ENCODE measurements at regions not wholly inside any gene's neighbourhood (a gene's known extent, or its start where the extent isn't known, plus 50 kb on each side); places are given as distances from the start of the nearest gene placed in this dataset.
"Not testable (repeated sequence)": the region's sequence is repeated elsewhere in the genome, so short reads cannot be mapped to it uniquely, and the experiment has no call there.

GRCh38 chr7:119032136-119032535 lies 807.6 kb downstream of the ANKRD7 start:
- ATAC-seq; H3K4me3 Mint-ChIP-seq; H3K27me3 Mint-ChIP-seq; DNase-seq (ENCODE audit: low spot score); H3K4me1 Mint-ChIP-seq (ENCODE audit: low read depth in 2 of 2); H3K27ac Mint-ChIP-seq: not testable (repeated sequence)
- Mint-ChIP-seq H3K36me3 (peaks cover 11% of the 10 kb centered on the region), H3K9me3 (peaks cover 17% of the 10 kb centered on the region)

GRCh38 chr7:119033641-119034040 lies 809.1 kb downstream of the ANKRD7 start:
- ATAC-seq: no peak
- DNase-seq (ENCODE audit: low spot score): no peak
- Mint-ChIP-seq H3K27ac (no peak overlapping the region), H3K4me3 (no peak overlapping the region), H3K4me1 (ENCODE audit: low read depth in 2 of 2) (no peaks in the 10 kb centered on the region), H3K27me3 (no peaks in the 10 kb centered on the region), H3K36me3 (peaks cover 11% of the 10 kb centered on the region), H3K9me3 (peaks cover 19% of the 10 kb centered on the region)

- H3K4me1 Mint-ChIP-seq (ENCODE audit: low read depth in 2 of 2): no peaks in the 10 kb centered on the region
- no peak overlapping the region for H3K27ac Mint-ChIP-seq
- ATAC-seq (no peak), DNase-seq (ENCODE audit: low spot score) (no peak)
- peaks cover 11% of the 10 kb centered on the region for H3K36me3 Mint-ChIP-seq
- peaks cover 16% of the 10 kb centered on the region for H3K9me3 Mint-ChIP-seq
- no peak overlapping the region for H3K4me3 Mint-ChIP-seq
- H3K27me3 Mint-ChIP-seq: no peaks in the 10 kb centered on the region
These were observed 813.4 kb downstream of the ANKRD7 start for GRCh38 chr7:119037941-119038340.

- Mint-ChIP-seq H3K27ac (no peak overlapping the region), H3K36me3 (no peaks in the 10 kb centered on the region), H3K4me1 (ENCODE audit: low read depth in 2 of 2) (no peaks in the 10 kb centered on the region), H3K27me3 (no peaks in the 10 kb centered on the region), H3K9me3 (peaks cover 9% of the 10 kb centered on the region), H3K4me3 (no peak overlapping the region)
- DNase-seq (ENCODE audit: low spot score) (no peak), ATAC-seq (no peak)
These were observed 821.6 kb downstream of the ANKRD7 start for GRCh38 chr7:119046068-119046467.

DNA sequence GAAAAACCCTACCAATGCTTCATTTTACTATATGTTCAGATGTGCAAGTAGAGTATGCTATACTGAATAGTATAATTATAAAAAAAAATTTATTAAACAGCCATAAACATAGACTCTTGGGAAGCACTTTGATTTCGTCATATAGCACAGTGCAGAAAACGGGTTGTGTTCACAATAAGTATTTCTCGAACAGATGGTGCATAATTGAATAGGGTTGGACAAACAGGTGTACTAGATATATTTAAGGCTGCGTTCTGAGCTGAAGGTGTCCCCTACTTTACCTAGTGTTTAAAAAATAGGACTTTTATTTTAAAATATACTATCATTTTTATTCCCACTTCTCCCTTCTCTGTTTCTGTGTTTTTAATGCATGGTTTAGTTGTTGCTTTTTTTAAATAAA lies 841.5 kb downstream of the ANKRD7 start:
- no peaks in the 10 kb centered on the region for H3K27me3 Mint-ChIP-seq
- peaks cover 7% of the 10 kb centered on the region for H3K9me3 Mint-ChIP-seq
- no peaks in the 10 kb centered on the region for H3K4me1 Mint-ChIP-seq (ENCODE audit: low read depth in 2 of 2)
- no peaks in the 10 kb centered on the region for H3K36me3 Mint-ChIP-seq
- no peak overlapping the region for H3K27ac Mint-ChIP-seq
- ATAC-seq (no peak), DNase-seq (ENCODE audit: low spot score) (no peak)
- H3K4me3 Mint-ChIP-seq: no peak overlapping the region

DNA sequence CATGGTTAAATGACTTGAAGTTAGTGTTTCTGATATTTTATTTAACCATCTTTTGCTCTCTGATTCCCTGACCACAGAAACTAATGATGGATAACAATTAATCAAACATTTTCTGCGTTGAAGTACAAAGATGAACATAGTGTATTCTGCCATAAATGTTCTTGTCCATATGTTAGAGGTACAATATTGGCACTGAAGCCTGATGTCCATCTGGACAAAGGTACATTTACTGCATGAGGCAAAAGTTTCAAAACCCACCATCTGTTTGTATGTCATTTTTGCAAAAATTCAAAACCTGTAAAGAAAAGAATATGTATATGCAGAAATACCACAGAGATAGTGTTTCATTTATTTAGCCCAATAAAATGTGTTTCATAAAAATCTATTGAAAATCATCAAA lies 861.5 kb downstream of the ANKRD7 start:
- Mint-ChIP-seq H3K27ac (no peak overlapping the region), H3K36me3 (no peaks in the 10 kb centered on the region), H3K9me3 (peaks cover 15% of the 10 kb centered on the region), H3K4me1 (ENCODE audit: low read depth in 2 of 2) (no peaks in the 10 kb centered on the region), H3K27me3 (no peaks in the 10 kb centered on the region), H3K4me3 (no peak overlapping the region)
- DNase-seq (ENCODE audit: low spot score) (no peak), ATAC-seq (no peak)

GRCh38 chr7:119090851-119091250 lies 866.3 kb downstream of the ANKRD7 start:
- Mint-ChIP-seq H3K9me3 (peaks cover 7% of the 10 kb centered on the region), H3K27me3 (no peaks in the 10 kb centered on the region), H3K27ac (no peak overlapping the region), H3K4me3 (no peak overlapping the region), H3K36me3 (no peaks in the 10 kb centered on the region), H3K4me1 (ENCODE audit: low read depth in 2 of 2) (no peaks in the 10 kb centered on the region)
- DNase-seq (ENCODE audit: low spot score) (no peak), ATAC-seq (no peak)

DNA sequence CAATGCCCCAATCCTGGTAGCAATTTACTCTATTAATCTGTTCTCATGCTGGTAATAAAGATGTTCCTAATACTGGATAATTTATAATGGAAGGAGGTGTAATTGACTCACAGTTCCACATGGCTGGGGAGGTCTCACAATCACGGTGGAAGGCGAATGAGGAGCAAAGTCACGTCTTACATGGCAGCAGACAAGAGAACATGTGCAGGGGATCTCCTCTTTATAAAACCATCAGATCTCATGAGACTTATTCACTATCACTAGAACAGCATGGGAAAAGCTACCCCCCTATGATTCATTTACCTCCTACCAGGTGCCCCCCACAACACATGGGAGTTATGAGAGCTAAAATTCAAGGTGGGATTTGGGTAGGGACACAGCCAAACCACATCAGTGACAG lies 872.2 kb downstream of the ANKRD7 start:
- ATAC-seq: no peak

DNA sequence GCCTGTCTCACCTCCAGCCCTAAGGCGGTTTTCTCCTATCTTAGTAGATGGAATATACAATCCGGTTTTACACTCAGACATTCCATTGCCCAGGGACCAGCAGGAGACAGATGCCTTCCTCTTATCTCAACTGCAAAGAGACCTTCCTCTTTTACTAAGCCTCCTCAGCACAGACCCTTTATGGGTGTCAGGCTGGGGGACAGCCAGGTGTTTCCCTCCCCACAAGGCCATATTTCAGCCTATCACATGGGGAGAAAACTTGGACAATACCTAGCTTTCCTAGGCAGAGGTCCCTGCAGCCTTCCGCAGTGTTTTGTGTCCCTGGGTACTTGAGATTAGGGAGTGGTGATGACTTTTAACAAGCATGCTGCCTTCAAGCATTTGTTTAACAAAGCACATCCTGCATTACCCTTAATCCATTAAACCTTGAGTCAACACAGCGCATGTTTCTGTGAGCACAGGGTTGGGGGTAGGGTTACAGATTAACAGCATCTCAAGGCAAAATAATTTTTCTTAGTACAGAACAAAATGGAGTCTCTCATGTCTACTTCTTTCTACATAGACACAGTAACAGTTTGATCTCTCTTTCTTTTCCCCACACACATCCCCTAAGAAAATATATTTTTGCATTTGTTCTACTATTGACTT lies 876.2 kb downstream of the ANKRD7 start:
- H3K27ac Mint-ChIP-seq; ATAC-seq; H3K36me3 Mint-ChIP-seq; H3K27me3 Mint-ChIP-seq; DNase-seq (ENCODE audit: low spot score); H3K4me3 Mint-ChIP-seq; H3K4me1 Mint-ChIP-seq (ENCODE audit: low read depth in 2 of 2): not testable (repeated sequence)
- H3K9me3 Mint-ChIP-seq: peaks cover 12% of the 10 kb centered on the region

More for the DNA sequence above, 872.2 kb downstream of the ANKRD7 start:
- H3K27ac Mint-ChIP-seq: no peak overlapping the region
- H3K9me3 Mint-ChIP-seq: peaks cover 9% of the 10 kb centered on the region
- H3K36me3 Mint-ChIP-seq: peaks cover 7% of the 10 kb centered on the region
- DNase-seq (ENCODE audit: low spot score): no peak
- H3K4me1 Mint-ChIP-seq (ENCODE audit: low read depth in 2 of 2): no peaks in the 10 kb centered on the region
- H3K27me3 Mint-ChIP-seq: no peaks in the 10 kb centered on the region
- no peak overlapping the region for H3K4me3 Mint-ChIP-seq

- Mint-ChIP-seq H3K4me1 (ENCODE audit: low read depth in 2 of 2) (no peaks in the 10 kb centered on the region), H3K4me3 (no peak overlapping the region), H3K27me3 (no peaks in the 10 kb centered on the region), H3K9me3 (peaks cover 14% of the 10 kb centered on the region), H3K36me3 (no peaks in the 10 kb centered on the region), H3K27ac (no peak overlapping the region)
- DNase-seq (ENCODE audit: low spot score): no peak
- ATAC-seq: no peak
These were observed 877.8 kb downstream of the ANKRD7 start for GRCh38 chr7:119102291-119102690.

GRCh38 chr7:119105381-119105780 lies 880.9 kb downstream of the ANKRD7 start:
- Mint-ChIP-seq H3K27ac (no peak overlapping the region), H3K4me3 (no peak overlapping the region), H3K9me3 (peaks cover 15% of the 10 kb centered on the region), H3K36me3 (no peaks in the 10 kb centered on the region), H3K4me1 (ENCODE audit: low read depth in 2 of 2) (no peaks in the 10 kb centered on the region), H3K27me3 (no peaks in the 10 kb centered on the region)
- DNase-seq (ENCODE audit: low spot score) (no peak), ATAC-seq (no peak)

DNA sequence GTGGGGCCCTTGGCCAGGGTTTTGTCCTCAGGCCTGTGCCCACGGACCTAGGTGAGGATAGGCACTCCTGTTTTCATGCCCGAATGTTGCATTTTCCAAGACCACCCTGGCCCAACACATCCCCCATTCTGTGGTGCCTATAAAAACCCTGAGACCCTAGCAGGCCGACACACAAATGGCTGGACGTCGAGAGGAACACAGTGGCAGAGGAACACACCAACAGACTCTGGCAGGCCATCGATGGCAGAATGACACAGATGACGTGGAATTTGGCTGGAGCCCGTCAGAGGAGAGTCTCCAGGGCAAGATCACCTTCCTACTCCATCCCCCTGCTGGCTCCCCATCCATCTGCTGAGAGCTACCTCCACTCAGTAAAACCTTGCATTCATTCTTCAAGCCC lies 898.8 kb downstream of the ANKRD7 start:
- Mint-ChIP-seq H3K27me3 (no peaks in the 10 kb centered on the region), H3K9me3 (peaks cover 19% of the 10 kb centered on the region), H3K4me1 (ENCODE audit: low read depth in 2 of 2) (no peaks in the 10 kb centered on the region), H3K27ac (no peak overlapping the region), H3K36me3 (no peaks in the 10 kb centered on the region), H3K4me3 (no peak overlapping the region)
- DNase-seq (ENCODE audit: low spot score) (no peak), ATAC-seq (no peak)

GRCh38 chr7:119127706-119128105 lies 903.2 kb downstream of the ANKRD7 start:
- H3K27me3 Mint-ChIP-seq: no peaks in the 10 kb centered on the region
- no peak overlapping the region for H3K27ac Mint-ChIP-seq
- H3K9me3 Mint-ChIP-seq: peaks cover 9% of the 10 kb centered on the region
- H3K4me1 Mint-ChIP-seq (ENCODE audit: low read depth in 2 of 2): no peaks in the 10 kb centered on the region
- H3K36me3 Mint-ChIP-seq: no peaks in the 10 kb centered on the region
- DNase-seq (ENCODE audit: low spot score) (no peak), ATAC-seq (no peak)
- no peak overlapping the region for H3K4me3 Mint-ChIP-seq

- no peak for ATAC-seq
- Mint-ChIP-seq H3K27me3 (no peaks in the 10 kb centered on the region), H3K27ac (no peak overlapping the region), H3K4me3 (no peak overlapping the region), H3K36me3 (no peaks in the 10 kb centered on the region), H3K9me3 (peaks cover 6% of the 10 kb centered on the region), H3K4me1 (ENCODE audit: low read depth in 2 of 2) (no peaks in the 10 kb centered on the region)
- no peak for DNase-seq (ENCODE audit: low spot score)
These were observed 907.9 kb downstream of the ANKRD7 start for GRCh38 chr7:119132436-119132835.

DNA sequence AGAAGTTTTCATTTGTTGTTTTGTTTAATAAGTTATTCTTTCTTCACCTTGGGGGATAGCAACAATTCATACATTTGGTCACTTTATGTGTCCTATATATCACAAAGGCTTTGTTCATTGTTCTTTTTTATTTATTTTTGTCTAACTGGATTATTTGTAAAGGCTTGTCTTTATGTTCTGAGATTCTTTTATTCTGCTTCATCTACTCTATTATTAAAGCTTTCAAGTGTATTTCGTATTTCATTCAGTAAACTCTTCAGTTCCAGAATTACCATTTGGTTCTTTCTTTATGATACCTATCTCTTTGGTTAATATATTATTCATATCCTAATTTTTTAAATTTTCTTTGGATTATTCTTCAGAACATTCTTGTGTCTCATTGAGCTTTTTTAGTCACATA lies 942.9 kb downstream of the ANKRD7 start:
- DNase-seq (ENCODE audit: low spot score) (no peak), ATAC-seq (no peak)
- H3K27ac Mint-ChIP-seq: no peak overlapping the region
- no peaks in the 10 kb centered on the region for H3K4me1 Mint-ChIP-seq (ENCODE audit: low read depth in 2 of 2)
- peaks cover 5% of the 10 kb centered on the region for H3K36me3 Mint-ChIP-seq
- H3K27me3 Mint-ChIP-seq: no peaks in the 10 kb centered on the region
- H3K4me3 Mint-ChIP-seq: no peak overlapping the region
- H3K9me3 Mint-ChIP-seq: peaks cover 23% of the 10 kb centered on the region

Measured in natural killer cell treated with Interleukin-12 subunit alpha and Interleukin-12 subunit beta and Interleukin-15 and Interleukin-18, amount 100 ng/mL, for 72 hours (primary cell).